ENCODE measurements at regions not wholly inside any gene's neighbourhood (a gene's known extent, or its start where the extent isn't known, plus 50 kb on each side); places are given as distances from the start of the nearest gene placed in this dataset.

GRCh38 chr1:229984310-229984991 lies 82.6 kb upstream of the GALNT2 start:
- TF ChIP-seq RAD21 (IDR thresholded peaks at IDR 0.05; ENCODE audit: low read depth) (no peak), EP300 (IDR thresholded peaks at IDR 0.05; ENCODE audit: borderline replicate concordance) (no peak)
